Right atrium auricular region (tissue), 2 donors: ENCODE measurements at regions not wholly inside any gene's neighbourhood (a gene's known extent, or its start where the extent isn't known, plus 50 kb on each side); places are given as distances from the start of the nearest gene placed in this dataset.

ENCODE experiments used
- DNase-seq: peaks from one replicate; pipeline ENCODE4 v3.0.0-alpha.2; 2019; ENCODE audit warnings: low spot score
- H3K27ac ChIP-seq, 2 donors: fragments of 200-600 bp; sonication (generic); 1 replicate in 1 of 2; 2 replicates in 1 of 2; pipeline ENCODE4 v1.5.1; 2016 to 2019
- H3K27me3 ChIP-seq, 2 donors: fragments of 200-600 bp; sonication (generic); one replicate each; pipeline versions ENCODE4 v1.5.1 to v1.6.0; 2017 to 2019
- H3K36me3 ChIP-seq: fragments of 200-600 bp; sonication (generic); one replicate; pipeline ENCODE4 v1.5.1; 2016
- H3K4me1 ChIP-seq, 2 donors: fragments of 200-600 bp; sonication (generic); one replicate each; pipeline versions ENCODE4 v1.5.1 to v1.6.0; 2017 to 2019
- H3K4me3 ChIP-seq, 2 donors: fragments of 200-600 bp; sonication (generic); 1 replicate in 1 of 2; 2 replicates in 1 of 2; pipeline ENCODE4 v1.5.1; 2017 to 2019; ENCODE audit warnings: mild to moderate bottlenecking in 1 of 2, moderate library complexity in 1 of 2
- H3K9me3 ChIP-seq, 2 donors: fragments of 200-600 bp; sonication (generic); one replicate each; pipeline ENCODE4 v1.5.1; 2019
- TF ChIP-seq, protein P1 (sequence below), 2 donors: fragments of 200-600 bp; sonication (generic); IDR thresholded peaks; one replicate each; pipeline ENCODE4 v1.5.1; 2019; ENCODE audit warnings: antibody characterized with exemption in 2 of 2

DNA sequence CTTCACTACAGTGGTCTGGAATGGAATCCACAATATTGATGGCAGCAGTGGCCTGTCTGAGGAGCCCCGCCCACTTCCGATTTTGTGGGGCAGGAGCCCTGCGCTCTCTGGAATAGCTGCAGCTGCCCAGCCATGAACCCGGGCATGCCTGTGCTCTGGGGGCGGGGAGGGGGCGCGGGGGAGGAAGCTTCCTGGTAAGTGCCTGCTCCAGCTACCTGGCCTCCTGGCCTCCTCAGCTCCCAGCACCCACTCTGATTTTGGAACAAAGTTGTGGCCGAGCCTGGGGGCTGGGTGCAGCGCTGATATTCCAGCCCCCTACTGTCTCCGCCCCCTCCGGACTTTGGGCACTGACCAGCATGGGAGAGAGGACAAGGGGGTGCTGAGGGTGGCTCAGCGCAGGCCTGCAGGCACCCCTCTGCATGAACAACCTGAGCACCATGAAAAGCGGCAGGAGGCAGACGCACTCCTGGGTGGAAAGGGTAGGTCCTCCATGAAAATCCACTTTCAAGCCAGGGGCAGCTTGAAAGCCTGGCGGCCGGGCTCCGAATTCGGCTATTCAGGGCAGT lies 972.7 kb upstream of the AGA start:
- no peaks in the 10 kb centered on the region for H3K36me3 ChIP-seq
- no peak overlapping the region for H3K4me3 ChIP-seq
- DNase-seq: no peak
- TF ChIP-seq, protein P1, sequence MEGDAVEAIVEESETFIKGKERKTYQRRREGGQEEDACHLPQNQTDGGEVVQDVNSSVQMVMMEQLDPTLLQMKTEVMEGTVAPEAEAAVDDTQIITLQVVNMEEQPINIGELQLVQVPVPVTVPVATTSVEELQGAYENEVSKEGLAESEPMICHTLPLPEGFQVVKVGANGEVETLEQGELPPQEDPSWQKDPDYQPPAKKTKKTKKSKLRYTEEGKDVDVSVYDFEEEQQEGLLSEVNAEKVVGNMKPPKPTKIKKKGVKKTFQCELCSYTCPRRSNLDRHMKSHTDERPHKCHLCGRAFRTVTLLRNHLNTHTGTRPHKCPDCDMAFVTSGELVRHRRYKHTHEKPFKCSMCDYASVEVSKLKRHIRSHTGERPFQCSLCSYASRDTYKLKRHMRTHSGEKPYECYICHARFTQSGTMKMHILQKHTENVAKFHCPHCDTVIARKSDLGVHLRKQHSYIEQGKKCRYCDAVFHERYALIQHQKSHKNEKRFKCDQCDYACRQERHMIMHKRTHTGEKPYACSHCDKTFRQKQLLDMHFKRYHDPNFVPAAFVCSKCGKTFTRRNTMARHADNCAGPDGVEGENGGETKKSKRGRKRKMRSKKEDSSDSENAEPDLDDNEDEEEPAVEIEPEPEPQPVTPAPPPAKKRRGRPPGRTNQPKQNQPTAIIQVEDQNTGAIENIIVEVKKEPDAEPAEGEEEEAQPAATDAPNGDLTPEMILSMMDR (IDR thresholded peaks at IDR 0.05): no peak
- no peaks in the 10 kb centered on the region for H3K27me3 ChIP-seq
- no peaks in the 10 kb centered on the region for H3K4me1 ChIP-seq
- H3K27ac ChIP-seq: no peak overlapping the region
- H3K9me3 ChIP-seq: no peaks in the 10 kb centered on the region

DNA sequence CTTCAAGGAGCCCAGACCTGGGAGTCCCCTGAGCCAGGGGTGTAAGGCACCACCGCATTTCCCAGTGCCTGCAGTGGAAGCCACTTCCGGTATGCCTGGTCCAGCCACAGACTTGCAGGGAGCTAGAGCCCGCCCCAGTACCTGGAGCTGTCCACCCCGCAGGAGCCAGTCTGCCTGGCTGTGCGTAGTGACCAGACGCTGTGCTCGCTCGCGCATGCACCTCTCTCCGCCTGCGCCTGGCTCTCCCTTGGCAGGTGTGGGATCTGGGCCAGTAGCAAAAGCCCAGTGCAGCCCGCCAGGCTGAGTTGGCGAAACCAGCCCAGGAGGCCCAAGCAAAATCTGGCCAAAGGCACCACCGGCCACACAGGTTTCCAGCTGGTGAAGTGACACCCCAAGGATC lies 973.7 kb upstream of the AGA start:
- no peaks in the 10 kb centered on the region for H3K36me3 ChIP-seq
- H3K27me3 ChIP-seq: no peaks in the 10 kb centered on the region
- no peaks in the 10 kb centered on the region for H3K9me3 ChIP-seq
- no peak for DNase-seq
- H3K4me1 ChIP-seq: no peaks in the 10 kb centered on the region
- H3K4me3 ChIP-seq: no peak overlapping the region
- no peak overlapping the region for H3K27ac ChIP-seq
- TF ChIP-seq, protein P1 (IDR thresholded peaks at IDR 0.05): no peak

GRCh38 chr4:178423366-178423765 lies 981.1 kb upstream of the AGA start:
- no peak for DNase-seq
- TF ChIP-seq, protein P1 (IDR thresholded peaks at IDR 0.05): no peak
- Histone ChIP-seq H3K36me3 (no peaks in the 10 kb centered on the region), H3K4me3 (no peak overlapping the region), H3K4me1 (no peaks in the 10 kb centered on the region), H3K27me3 (no peaks in the 10 kb centered on the region), H3K27ac (no peak overlapping the region), H3K9me3 (no peaks in the 10 kb centered on the region)

GRCh38 chr4:178426871-178427270 lies 984.6 kb upstream of the AGA start:
- TF ChIP-seq, protein P1 (IDR thresholded peaks at IDR 0.05): no peak
- Histone ChIP-seq H3K9me3 (no peaks in the 10 kb centered on the region), H3K4me3 (no peak overlapping the region), H3K36me3 (no peaks in the 10 kb centered on the region), H3K27me3 (no peaks in the 10 kb centered on the region), H3K4me1 (no peaks in the 10 kb centered on the region), H3K27ac (no peak overlapping the region)
- DNase-seq: no peak

DNA sequence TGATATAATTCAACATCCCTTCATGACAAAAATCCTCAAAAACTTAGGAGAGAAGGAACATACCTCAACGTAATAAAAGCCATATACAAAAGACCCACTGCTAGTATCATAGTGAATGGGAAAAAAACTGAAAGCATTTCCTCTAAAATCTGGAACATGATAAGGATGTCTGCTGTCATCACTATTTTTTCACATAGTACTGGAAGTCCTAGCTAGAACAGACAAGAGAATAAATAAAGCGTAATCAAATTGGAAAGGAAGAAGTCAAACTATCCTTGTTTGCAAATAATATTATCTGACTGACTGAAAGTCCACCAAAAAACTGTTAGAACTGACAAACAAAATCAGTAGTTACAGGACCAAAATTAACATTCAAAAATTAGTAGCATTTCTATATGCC lies 985.4 kb upstream of the AGA start:
- DNase-seq: no peak
- Histone ChIP-seq H3K27ac (no peak overlapping the region), H3K27me3 (no peaks in the 10 kb centered on the region), H3K4me3 (no peak overlapping the region), H3K36me3 (no peaks in the 10 kb centered on the region), H3K4me1 (no peaks in the 10 kb centered on the region), H3K9me3 (no peaks in the 10 kb centered on the region)
- TF ChIP-seq, protein P1 (IDR thresholded peaks at IDR 0.05): no peak

DNA sequence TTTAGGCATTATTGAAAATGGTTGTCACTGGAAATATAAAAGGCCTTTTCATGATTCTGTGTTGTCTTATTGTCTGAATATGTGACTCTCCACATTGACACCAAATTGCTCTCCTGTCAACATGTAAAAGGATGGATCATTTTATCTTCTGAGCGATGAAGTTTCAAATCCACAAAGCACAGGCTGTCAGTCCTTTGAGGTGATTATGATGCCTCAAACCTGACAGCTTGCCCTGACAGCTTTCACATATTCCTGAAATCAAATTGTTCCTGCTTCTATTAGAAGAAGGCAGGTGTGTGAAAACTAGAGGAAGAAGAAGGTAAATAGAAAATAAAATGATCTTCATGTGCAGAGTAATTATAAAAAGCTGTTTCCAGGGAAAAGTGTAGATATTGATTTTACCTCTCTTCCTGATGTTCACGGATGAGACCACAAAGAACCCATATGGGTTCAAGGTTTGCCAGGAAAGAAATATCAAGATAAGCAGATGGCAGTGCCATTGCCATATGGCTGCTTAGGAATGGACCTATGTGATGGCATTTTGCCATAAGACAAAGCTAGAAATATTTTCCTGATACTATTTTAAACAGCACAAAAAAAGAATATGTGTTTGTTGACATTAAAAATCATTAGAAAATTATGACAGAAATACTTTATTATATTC lies 1006.3 kb upstream of the AGA start:
- H3K4me3 ChIP-seq: no peak overlapping the region
- TF ChIP-seq, protein P1 (IDR thresholded peaks at IDR 0.05): no peak
- no peaks in the 10 kb centered on the region for H3K9me3 ChIP-seq
- DNase-seq: no peak
- no peaks in the 10 kb centered on the region for H3K36me3 ChIP-seq
- no peak overlapping the region for H3K27ac ChIP-seq
- no peaks in the 10 kb centered on the region for H3K4me1 ChIP-seq
- no peaks in the 10 kb centered on the region for H3K27me3 ChIP-seq
